ENCODE measurements at regions not wholly inside any gene's neighbourhood (a gene's known extent, or its start where the extent isn't known, plus 50 kb on each side); places are given as distances from the start of the nearest gene placed in this dataset.

- Histone ChIP-seq H3K27ac (ENCODE audit: control insufficient read depth, insufficient read depth) (no peak overlapping the region), H3K27me3 (replicated peaks in 1 of 2; ENCODE audit: control insufficient read depth in 2 of 2, insufficient read depth in 2 of 2, low read length in 1 of 2) (no peaks in the 10 kb centered on the region), H3K9me3 (replicated peaks; ENCODE audit: control insufficient read depth, insufficient read depth, low read length) (no peaks in the 10 kb centered on the region), H2AFZ (ENCODE audit: control insufficient read depth, low read depth, low read length) (no peak overlapping the region), H3K4me2 (ENCODE audit: control insufficient read depth, insufficient read depth) (no peak overlapping the region), H3K79me2 (ENCODE audit: control insufficient read depth, insufficient read depth, low read length) (no peaks in the 10 kb centered on the region), H3K4me1 (ENCODE audit: control insufficient read depth, insufficient read depth, low read length) (peaks cover 4% of the 10 kb centered on the region; the same call in 1 of the 2 replicates), H3K9ac (ENCODE audit: control insufficient read depth, insufficient read depth, low read length) (no peak overlapping the region), H4K20me1 (ENCODE audit: control insufficient read depth, insufficient read depth) (no peaks in the 10 kb centered on the region), H3K36me3 (ENCODE audit: control insufficient read depth in 2 of 2, insufficient read depth in 2 of 2, low read length in 1 of 2) (no peaks in the 10 kb centered on the region), H3K4me3 (no peak overlapping the region)
- intact Hi-C loops (cut with micrococcal nuclease; ENCODE audit: unreplicated experiment) = no loop called here
- DNase-seq (ENCODE audit: low read depth, low spot score) = no peak
- TF ChIP-seq SREBF2 (IDR thresholded peaks at IDR 0.05; ENCODE audit: low read length) = no peak
- no TSS peak for BruUV-seq (replicated peaks)
- ATAC-seq = no peak
- ChIA-PET POLR2A (no interaction called here), SMC1A (ENCODE audit: uncharacterized antibody, unreplicated experiment) (interaction anchor here (0.6 kb wide), 1 partner anchor 58 kb away, joined by 3 read pairs; no protein-coding TSS in a partner anchor), RAD21 (ENCODE audit: unreplicated experiment) (no interaction called here), CTCF (interaction anchor here (1.0 kb wide), 1 partner anchor 73 kb away, joined by 3 read pairs; no protein-coding TSS in a partner anchor)
- WGBS (ENCODE audit: insufficient coverage, insufficient replicate concordance, low lambda C conversion rate, missing lambda C conversion rate) = 56% methylated on average over 4 of the region's 4 CpGs
- in situ Hi-C loops (cut with MboI) = no loop called here
- FAIRE-seq = no peak
Observed at GRCh38 chr6:138582573-138582972, 83.3 kb upstream of the NHSL1 start.

GRCh38 chr6:138586638-138587037 lies 87.3 kb upstream of the NHSL1 start:
- Histone ChIP-seq H3K27me3 (replicated peaks in 1 of 2; ENCODE audit: control insufficient read depth in 2 of 2, insufficient read depth in 2 of 2, low read length in 1 of 2) (no peaks in the 10 kb centered on the region), H4K20me1 (ENCODE audit: control insufficient read depth, insufficient read depth) (no peaks in the 10 kb centered on the region), H3K9ac (ENCODE audit: control insufficient read depth, insufficient read depth, low read length) (no peak overlapping the region), H3K79me2 (ENCODE audit: control insufficient read depth, insufficient read depth, low read length) (no peaks in the 10 kb centered on the region), H3K27ac (ENCODE audit: control insufficient read depth, insufficient read depth) (no peak overlapping the region), H3K4me3 (no peak overlapping the region), H3K36me3 (ENCODE audit: control insufficient read depth in 2 of 2, insufficient read depth in 2 of 2, low read length in 1 of 2) (no peaks in the 10 kb centered on the region), H3K4me2 (ENCODE audit: control insufficient read depth, insufficient read depth) (no peak overlapping the region), H3K4me1 (ENCODE audit: control insufficient read depth, insufficient read depth, low read length) (peaks cover 4% of the 10 kb centered on the region; the same call in 1 of the 2 replicates), H2AFZ (ENCODE audit: control insufficient read depth, low read depth, low read length) (no peak overlapping the region), H3K9me3 (replicated peaks; ENCODE audit: control insufficient read depth, insufficient read depth, low read length) (no peaks in the 10 kb centered on the region)
- ChIA-PET POLR2A (interaction anchor here (0.6 to 1.1 kb wide), 3 partner anchors 73 to 178 kb away, joined by 5 to 6 read pairs (median 5); no protein-coding TSS in a partner anchor), CTCF (interaction anchor here (0.6 to 10.1 kb wide), 11 partner anchors 11 to 579 kb away, joined by 3 to 418 read pairs (median 3); partner anchors contain the start of gene CCDC28A), RAD21 (ENCODE audit: unreplicated experiment) (interaction anchor here (0.8 to 3.5 kb wide), 6 partner anchors 9 to 182 kb away, joined by 3 to 13 read pairs (median 4); no protein-coding TSS in a partner anchor), SMC1A (ENCODE audit: uncharacterized antibody, unreplicated experiment) (interaction anchor here (1.0 to 8.8 kb wide), 6 partner anchors 9 to 470 kb away, joined by 4 to 332 read pairs (median 5); partner anchors contain the start of gene CCDC28A)
- TF ChIP-seq SMC3 (IDR thresholded peaks at IDR 0.05; ENCODE audit: borderline replicate concordance, low read length) (no peak), NR2F1 (conservative IDR thresholded peaks at IDR 0.05) (no peak), RBBP5 (conservative IDR thresholded peaks at IDR 0.05) (no peak), SMAD5 (IDR thresholded peaks at IDR 0.05; ENCODE audit: low read depth) (no peak), CREB1 (IDR thresholded peaks at IDR 0.05; ENCODE audit: low read depth) (no peak), YY1 (IDR thresholded peaks at IDR 0.05; ENCODE audit: low read depth, low read length) (no peak), MTA2 (IDR thresholded peaks at IDR 0.05; ENCODE audit: low read depth) (no peak), JUNB (IDR thresholded peaks at IDR 0.05) (no peak)
- intact Hi-C loops (cut with micrococcal nuclease; ENCODE audit: unreplicated experiment) = loop anchor here (5.0 kb wide), 2 partner anchors 64 to 401 kb away; partner anchors contain the start of gene REPS1
- BruUV-seq (replicated peaks) = no TSS peak
- DNase-seq (ENCODE audit: low read depth, low spot score) (no peak), ATAC-seq (peak; percentile 77), FAIRE-seq (no peak)
- in situ Hi-C loops (cut with MboI) = loop anchor here (5.0 kb wide), 1 partner anchor 186 kb away; the partner anchor contains the start of gene CCDC28A
- WGBS (ENCODE audit: insufficient coverage, insufficient replicate concordance, low lambda C conversion rate, missing lambda C conversion rate) = 40% methylated on average over 5 of the region's 5 CpGs

Measured in GM12878 (cell line).